SU-DHL-6 (cell line): ENCODE measurements at regions not wholly inside any gene's neighbourhood (a gene's known extent, or its start where the extent isn't known, plus 50 kb on each side); places are given as distances from the start of the nearest gene placed in this dataset.

Experiments
- H2AFZ ChIP-seq: fragments of 200-600 bp; sonication (generic); 2 replicates; pipeline ENCODE4 v1.6.1; 2014; ENCODE audit warnings: low read depth, mild to moderate bottlenecking, moderate library complexity, mixed read lengths, antibody characterized with exemption, low read length; ENCODE audit not compliant: severe bottlenecking
- H3F3A ChIP-seq: fragments of 200-600 bp; shearing (Covaris generic); 2 replicates; pipeline ENCODE4 v1.6.0; 2016; ENCODE audit warnings: antibody characterized with exemption, mild to moderate bottlenecking; ENCODE audit not compliant: insufficient read depth
- H3K27ac ChIP-seq: fragments of 200-600 bp; sonication (generic); 2 replicates; pipeline ENCODE4 v1.5.1; 2016; ENCODE audit warnings: low read depth, mild to moderate bottlenecking, low read length, moderate library complexity, mixed read lengths
- H3K27me3 ChIP-seq: fragments of 200-600 bp; sonication (generic), shearing (Covaris generic); 2 replicates; pipeline ENCODE4 v1.6.0; 2014; ENCODE audit warnings: mild to moderate bottlenecking, low read length
- H3K36me3 ChIP-seq: fragments of 200-600 bp; sonication (generic); 2 replicates; pipeline ENCODE4 v1.6.1; 2014; ENCODE audit warnings: mild to moderate bottlenecking, low read length, mixed read lengths
- H3K4me2 ChIP-seq: fragments of 300-600, 200-600 bp; shearing (Covaris generic), sonication (generic); 2 replicates; pipeline ENCODE4 v1.6.0; 2014; ENCODE audit warnings: low read length, low read depth, mild to moderate bottlenecking; ENCODE audit not compliant: poor library complexity, severe bottlenecking
- H3K4me3 ChIP-seq: fragments of 200-600 bp; sonication (generic); 2 replicates; pipeline ENCODE4 v1.5.1; 2014; ENCODE audit warnings: antibody characterized with exemption, low read length, mild to moderate bottlenecking, mixed read lengths; ENCODE audit not compliant: insufficient read depth, poor library complexity, severe bottlenecking
- H3K79me2 ChIP-seq: fragments of 200-600 bp; sonication (generic); 2 replicates; pipeline ENCODE4 v1.6.1; 2014; ENCODE audit warnings: mild to moderate bottlenecking, low read length, moderate library complexity; ENCODE audit not compliant: insufficient read depth
- H3K9ac ChIP-seq: fragments of 200-600 bp; sonication (generic); 2 replicates; pipeline ENCODE4 v1.7.0; 2014; ENCODE audit warnings: mild to moderate bottlenecking, low read length
- H3K9me2 ChIP-seq: fragments of 200-600 bp; sonication (generic); replicated peaks from 2 replicates; pipeline ENCODE4 v1.6.1; 2014; ENCODE audit warnings: low read length; ENCODE audit not compliant: insufficient read depth
- H3K9me3 ChIP-seq: fragments of 200-600 bp; sonication (generic); 2 replicates; pipeline ENCODE4 v1.6.1; 2014; ENCODE audit warnings: low read length, mixed read lengths; ENCODE audit not compliant: insufficient read depth
- H4K20me1 ChIP-seq: fragments of 200-600 bp; sonication (generic); 2 replicates; pipeline ENCODE4 v1.6.1; 2014; ENCODE audit warnings: low read depth, mild to moderate bottlenecking, antibody characterized with exemption, low read length, moderate library complexity, mixed read lengths
- EZH2phosphoT487 ChIP-seq: fragments of 200-600 bp; sonication (generic), shearing (Covaris generic); conservative IDR thresholded peaks from 2 replicates; pipeline ENCODE4 v1.6.1; 2018; ENCODE audit warnings: mild to moderate bottlenecking, antibody characterized with exemption, low read length, moderate library complexity, mixed read lengths
- TF ChIP-seq, protein P1 (sequence below): fragments of 200-600 bp; sonication (generic); IDR thresholded peaks from one replicate; pipeline ENCODE4 v1.5.1; 2017; ENCODE audit warnings: antibody characterized with exemption, mild to moderate bottlenecking, low read length, moderate library complexity; ENCODE audit not compliant: insufficient read depth, poor library complexity, severe bottlenecking

DNA sequence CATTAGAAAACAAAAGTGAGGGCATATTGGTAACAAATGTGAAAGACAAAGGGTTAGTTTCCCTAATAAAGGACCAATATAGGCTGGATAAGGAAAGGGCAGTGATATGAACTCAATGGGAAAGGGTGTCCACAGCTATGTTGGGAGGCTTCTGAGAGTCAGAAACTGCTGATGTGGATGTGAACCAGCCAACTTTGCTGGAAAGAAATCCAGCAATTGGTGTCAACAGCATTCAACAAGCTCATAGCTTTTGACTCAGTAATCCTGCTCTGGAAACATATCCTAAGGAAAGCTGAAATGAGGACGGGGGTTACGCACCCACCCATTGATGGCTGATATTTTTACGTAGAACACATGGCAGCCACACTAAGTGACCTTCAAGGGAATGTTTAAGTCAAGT, 63.7 kb downstream of the ARL4C start:
- H3K9me3 ChIP-seq = no peaks in the 10 kb centered on the region
- no peak overlapping the region for H3K27ac ChIP-seq
- H2AFZ ChIP-seq = no peak overlapping the region
- no peaks in the 10 kb centered on the region for H3K36me3 ChIP-seq
- H3K9ac ChIP-seq = no peak overlapping the region
- no peaks in the 10 kb centered on the region for H3K79me2 ChIP-seq
- no peaks in the 10 kb centered on the region for H3F3A ChIP-seq
- no peak overlapping the region for H3K4me3 ChIP-seq
- no peak for TF ChIP-seq EZH2phosphoT487
- TF ChIP-seq, protein P1, sequence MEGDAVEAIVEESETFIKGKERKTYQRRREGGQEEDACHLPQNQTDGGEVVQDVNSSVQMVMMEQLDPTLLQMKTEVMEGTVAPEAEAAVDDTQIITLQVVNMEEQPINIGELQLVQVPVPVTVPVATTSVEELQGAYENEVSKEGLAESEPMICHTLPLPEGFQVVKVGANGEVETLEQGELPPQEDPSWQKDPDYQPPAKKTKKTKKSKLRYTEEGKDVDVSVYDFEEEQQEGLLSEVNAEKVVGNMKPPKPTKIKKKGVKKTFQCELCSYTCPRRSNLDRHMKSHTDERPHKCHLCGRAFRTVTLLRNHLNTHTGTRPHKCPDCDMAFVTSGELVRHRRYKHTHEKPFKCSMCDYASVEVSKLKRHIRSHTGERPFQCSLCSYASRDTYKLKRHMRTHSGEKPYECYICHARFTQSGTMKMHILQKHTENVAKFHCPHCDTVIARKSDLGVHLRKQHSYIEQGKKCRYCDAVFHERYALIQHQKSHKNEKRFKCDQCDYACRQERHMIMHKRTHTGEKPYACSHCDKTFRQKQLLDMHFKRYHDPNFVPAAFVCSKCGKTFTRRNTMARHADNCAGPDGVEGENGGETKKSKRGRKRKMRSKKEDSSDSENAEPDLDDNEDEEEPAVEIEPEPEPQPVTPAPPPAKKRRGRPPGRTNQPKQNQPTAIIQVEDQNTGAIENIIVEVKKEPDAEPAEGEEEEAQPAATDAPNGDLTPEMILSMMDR = no peak
- no peaks in the 10 kb centered on the region for H3K27me3 ChIP-seq
- H3K4me2 ChIP-seq = no peak overlapping the region
- H3K9me2 ChIP-seq = no peaks in the 10 kb centered on the region
- no peaks in the 10 kb centered on the region for H4K20me1 ChIP-seq

GRCh38 chr2:234430871-234431270, 66.0 kb downstream of the ARL4C start:
- Histone ChIP-seq H3K27me3 (no peaks in the 10 kb centered on the region), H3K36me3 (no peaks in the 10 kb centered on the region), H3K9me3 (no peaks in the 10 kb centered on the region), H2AFZ (no peak overlapping the region), H3K4me2 (no peak overlapping the region), H4K20me1 (no peaks in the 10 kb centered on the region), H3K79me2 (no peaks in the 10 kb centered on the region), H3K9me2 (no peaks in the 10 kb centered on the region), H3K9ac (no peak overlapping the region), H3F3A (no peaks in the 10 kb centered on the region), H3K27ac (no peak overlapping the region), H3K4me3 (no peak overlapping the region)
- TF ChIP-seq, protein P1 = no peak
- no peak for TF ChIP-seq EZH2phosphoT487

GRCh38 chr2:234429265-234429664, 67.6 kb downstream of the ARL4C start:
- no peak for TF ChIP-seq EZH2phosphoT487
- TF ChIP-seq, protein P1 = no peak
- no peaks in the 10 kb centered on the region for H3K9me2 ChIP-seq
- H3K9me3 ChIP-seq = no peaks in the 10 kb centered on the region
- H3K79me2 ChIP-seq = no peaks in the 10 kb centered on the region
- no peak overlapping the region for H2AFZ ChIP-seq
- no peak overlapping the region for H3K9ac ChIP-seq
- no peaks in the 10 kb centered on the region for H3F3A ChIP-seq
- no peaks in the 10 kb centered on the region for H3K27me3 ChIP-seq
- no peaks in the 10 kb centered on the region for H4K20me1 ChIP-seq
- H3K27ac ChIP-seq = no peak overlapping the region
- H3K36me3 ChIP-seq = no peaks in the 10 kb centered on the region
- H3K4me3 ChIP-seq = no peak overlapping the region
- H3K4me2 ChIP-seq = no peak overlapping the region
